GM12872 (cell line): ENCODE measurements at regions not wholly inside any gene's neighbourhood (a gene's known extent, or its start where the extent isn't known, plus 50 kb on each side); places are given as distances from the start of the nearest gene placed in this dataset.

ENCODE experiments used
- TF ChIP-seq, protein P1 (sequence below): IDR thresholded peaks from 3 replicates; pipeline ENCODE4 v1.5.1; 2011; ENCODE audit warnings: low read depth, mild to moderate bottlenecking, low read length, moderate library complexity; ENCODE audit not compliant: insufficient read depth

GRCh38 chr13:32828711-32829110 is 187.5 kb upstream of the KL start:
- TF ChIP-seq, protein P1, sequence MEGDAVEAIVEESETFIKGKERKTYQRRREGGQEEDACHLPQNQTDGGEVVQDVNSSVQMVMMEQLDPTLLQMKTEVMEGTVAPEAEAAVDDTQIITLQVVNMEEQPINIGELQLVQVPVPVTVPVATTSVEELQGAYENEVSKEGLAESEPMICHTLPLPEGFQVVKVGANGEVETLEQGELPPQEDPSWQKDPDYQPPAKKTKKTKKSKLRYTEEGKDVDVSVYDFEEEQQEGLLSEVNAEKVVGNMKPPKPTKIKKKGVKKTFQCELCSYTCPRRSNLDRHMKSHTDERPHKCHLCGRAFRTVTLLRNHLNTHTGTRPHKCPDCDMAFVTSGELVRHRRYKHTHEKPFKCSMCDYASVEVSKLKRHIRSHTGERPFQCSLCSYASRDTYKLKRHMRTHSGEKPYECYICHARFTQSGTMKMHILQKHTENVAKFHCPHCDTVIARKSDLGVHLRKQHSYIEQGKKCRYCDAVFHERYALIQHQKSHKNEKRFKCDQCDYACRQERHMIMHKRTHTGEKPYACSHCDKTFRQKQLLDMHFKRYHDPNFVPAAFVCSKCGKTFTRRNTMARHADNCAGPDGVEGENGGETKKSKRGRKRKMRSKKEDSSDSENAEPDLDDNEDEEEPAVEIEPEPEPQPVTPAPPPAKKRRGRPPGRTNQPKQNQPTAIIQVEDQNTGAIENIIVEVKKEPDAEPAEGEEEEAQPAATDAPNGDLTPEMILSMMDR, result no peak

GRCh38 chr13:32829269-32829668 is 187.0 kb upstream of the KL start:
- TF ChIP-seq, protein P1, result no peak

DNA sequence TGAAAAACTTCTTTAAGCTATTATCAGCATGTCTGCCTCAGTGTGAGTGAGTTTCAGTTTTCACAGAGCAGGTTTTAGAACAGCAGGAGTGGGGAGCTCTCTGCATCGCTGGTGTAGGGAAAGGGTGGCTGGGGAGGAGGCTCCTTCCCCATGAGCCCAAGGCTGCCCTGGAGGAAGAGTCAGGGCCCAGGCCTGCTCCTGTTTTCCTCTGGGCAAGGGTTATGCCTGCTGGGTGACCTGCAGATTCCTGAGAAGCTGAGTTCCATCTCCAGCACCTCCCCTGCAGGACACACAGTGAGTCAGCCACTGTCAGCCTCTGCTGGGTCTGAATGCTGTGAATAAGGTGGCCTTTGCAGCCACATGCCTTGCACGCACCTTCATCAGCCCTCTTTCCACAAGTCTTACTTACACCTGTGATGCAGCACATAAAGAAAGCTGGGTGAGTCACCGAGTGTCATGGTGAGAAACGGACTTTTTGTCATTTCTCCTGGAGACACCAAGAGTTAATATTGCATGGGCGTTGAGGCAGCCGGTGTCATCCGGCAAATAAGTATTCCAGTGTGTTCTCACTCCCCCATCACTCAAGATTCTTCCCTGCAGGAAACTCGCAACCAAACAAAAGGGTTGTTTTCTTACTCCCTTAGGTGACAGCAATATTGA is 186.4 kb upstream of the KL start:
- TF ChIP-seq, protein P1, result no peak

GRCh38 chr13:32830336-32831031 is 185.7 kb upstream of the KL start:
- TF ChIP-seq, protein P1, result no peak

DNA sequence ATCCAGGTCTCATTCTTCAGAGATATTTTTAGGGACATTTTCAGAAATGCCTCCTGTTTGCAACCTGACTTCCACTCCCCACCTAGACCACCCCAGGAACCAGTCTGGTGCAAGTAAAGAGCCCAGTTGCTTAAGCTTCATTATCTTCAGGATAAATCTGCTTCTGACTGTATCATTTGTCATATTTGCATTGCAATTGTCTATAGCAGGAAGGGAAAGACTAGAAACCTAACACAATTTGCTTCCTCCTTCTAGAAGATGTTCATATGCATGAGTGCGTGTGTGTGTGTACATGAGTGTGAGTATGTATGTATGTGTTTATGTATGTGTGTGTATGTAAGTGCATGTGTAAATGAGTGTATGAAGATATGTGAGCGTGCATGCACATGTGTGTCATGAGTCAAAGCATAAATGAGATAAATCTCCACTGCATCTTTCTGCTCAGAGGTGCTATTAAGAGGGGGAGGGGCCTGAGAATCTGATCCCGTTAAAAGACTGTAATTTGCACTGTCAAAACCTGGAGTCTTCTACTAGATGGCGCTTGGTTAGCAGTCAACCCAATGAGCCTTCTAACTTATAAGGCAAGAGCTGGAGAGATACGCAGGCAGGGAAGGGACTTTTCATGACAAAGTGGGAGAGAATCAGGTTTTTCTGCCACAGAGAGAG is 178.8 kb upstream of the KL start:
- TF ChIP-seq, protein P1, result no peak

GRCh38 chr13:32837973-32838927 is 178.0 kb upstream of the KL start:
- TF ChIP-seq, protein P1, result no peak
